GM12878 (cell line): ENCODE measurements at regions not wholly inside any gene's neighbourhood (a gene's known extent, or its start where the extent isn't known, plus 50 kb on each side); places are given as distances from the start of the nearest gene placed in this dataset.

Experiments used
- ATAC-seq: fragments of 200-7000 bp; cut with Tn5 transposase; 3 replicates; pipeline ENCODE4 v1.9.1; 2020; ENCODE audit warnings: mild to moderate bottlenecking, moderate library complexity
- BruUV-seq: library from RNA; stranded (reverse); fragments of 400-500 nt; replicated peaks from 2 replicates; lab custom pipeline; 2021; lab: Mats Ljungman, UMichigan
- CTCF ChIA-PET: fragments of 300-600 bp; sonication (Branson Sonifier 250); formaldehyde crosslinking; extraction: SDS; loops from one replicate; lab custom pipeline; 2021; ENCODE audit warnings: inconsistent platforms; lab: Yijun Ruan, JAX
- POLR2A ChIA-PET: fragments of 350-600 bp; formaldehyde crosslinking; extraction: SDS; loops from one replicate; lab custom pipeline; 2021; ENCODE audit warnings: inconsistent platforms; lab: Charles Lee
- RAD21 ChIA-PET: fragments of 300-600 bp; sonication (Branson Sonifier 250); formaldehyde crosslinking; loops from one replicate; lab custom pipeline; 2023; ENCODE audit warnings: antibody characterized with exemption; ENCODE audit not compliant: unreplicated experiment; lab: Charles Lee
- SMC1A ChIA-PET: fragments of 300-600 bp; sonication (Branson Sonifier 250); formaldehyde crosslinking; loops from one replicate; lab custom pipeline; 2023; ENCODE audit not compliant: unreplicated experiment, uncharacterized antibody; lab: Charles Lee
- DNase-seq: peaks from one replicate; pipeline ENCODE4 v3.0.0-alpha.2; 2011; ENCODE audit warnings: low read depth, low spot score
- FAIRE-seq: peaks from 3 replicates; lab custom pipeline; 2011; peaks lifted over from hg19 to GRCh38; lab: Jason Lieb, UNC
- H2AFZ ChIP-seq: 2 replicates; pipeline ENCODE4 v1.6.0; 2011; ENCODE audit warnings: low read depth, low read length, control low read depth; ENCODE audit not compliant: control insufficient read depth
- H3K27ac ChIP-seq: 2 replicates; pipeline ENCODE4 v1.5.1; 2011; ENCODE audit warnings: control low read depth; ENCODE audit not compliant: control insufficient read depth, insufficient read depth
- H3K27me3 ChIP-seq, 2 experiments: replicated peaks in 1 of 2; 2 replicates each; pipeline versions ENCODE4 v1.6.0 to v1.6.1; 2011; ENCODE audit warnings: low read length in 1 of 2; ENCODE audit not compliant: control insufficient read depth in 2 of 2, insufficient read depth in 2 of 2
- H3K36me3 ChIP-seq, 2 experiments: 2 replicates each; pipeline ENCODE4 v1.5.1; 2011; ENCODE audit warnings: low read length in 1 of 2; ENCODE audit not compliant: control insufficient read depth in 2 of 2, insufficient read depth in 2 of 2
- H3K4me1 ChIP-seq: 2 replicates; pipeline ENCODE4 v1.6.1; 2011; ENCODE audit warnings: mild to moderate bottlenecking, low read length, moderate library complexity, mixed read lengths; ENCODE audit not compliant: control insufficient read depth, insufficient read depth
- H3K4me2 ChIP-seq: 2 replicates; pipeline ENCODE4 v1.6.0; 2011; ENCODE audit warnings: control low read depth; ENCODE audit not compliant: control insufficient read depth, insufficient read depth
- H3K4me3 ChIP-seq: fragments of 200-600 bp; sonication (generic); 2 replicates; pipeline ENCODE4 v1.5.1; 2016
- H3K79me2 ChIP-seq: 2 replicates; pipeline ENCODE4 v1.6.0; 2011; ENCODE audit warnings: low read length; ENCODE audit not compliant: control insufficient read depth, insufficient read depth
- H3K9ac ChIP-seq: 2 replicates; pipeline ENCODE4 v1.8.0; 2011; ENCODE audit warnings: low read length, control low read depth, mixed read lengths; ENCODE audit not compliant: control insufficient read depth, insufficient read depth
- H3K9me3 ChIP-seq: replicated peaks from 3 replicates; pipeline ENCODE4 v1.5.1; 2011; ENCODE audit warnings: mild to moderate bottlenecking, low read length; ENCODE audit not compliant: control insufficient read depth, insufficient read depth
- H4K20me1 ChIP-seq: 2 replicates; pipeline ENCODE4 v1.6.0; 2011; ENCODE audit not compliant: control insufficient read depth, insufficient read depth
- BMI1 ChIP-seq: fragments of 450-650 bp; IDR thresholded peaks from 2 replicates; pipeline ENCODE4 v1.6.1; 2016; ENCODE audit warnings: mild to moderate bottlenecking, moderate library complexity, borderline replicate concordance
- CHD1 ChIP-seq: IDR thresholded peaks from 2 replicates; pipeline ENCODE4 v1.6.1; 2012; ENCODE audit warnings: low read depth, low read length, improper control_type of control experiment
- CTCF ChIP-seq, 3 experiments: IDR thresholded peaks in 2 of 3; conservative IDR thresholded peaks in 1 of 3; 2 replicates each; pipeline ENCODE4 v1.5.1; 2011; ENCODE audit warnings: low read depth in 3 of 3, low read length in 3 of 3, mild to moderate bottlenecking in 3 of 3, control low read depth in 2 of 3, moderate library complexity in 2 of 3, inconsistent platforms in 1 of 3, mixed read lengths in 1 of 3; ENCODE audit not compliant: control insufficient read depth in 2 of 3, insufficient read depth in 1 of 3; ENCODE audit errors: extremely low read depth in 1 of 3
- DPF2 ChIP-seq: fragments of 450-650 bp; IDR thresholded peaks from 2 replicates; pipeline ENCODE4 v1.6.1; 2017; ENCODE audit warnings: mild to moderate bottlenecking
- HDAC6 ChIP-seq: fragments of 200-600 bp; sonication (generic); IDR thresholded peaks from one replicate; pipeline ENCODE4 v1.8.0; 2017; ENCODE audit warnings: antibody characterized with exemption; ENCODE audit not compliant: unreplicated experiment
- IKZF1 ChIP-seq: fragments of 450-650 bp; conservative IDR thresholded peaks from 2 replicates; pipeline ENCODE4 v1.6.1; 2017; ENCODE audit warnings: antibody characterized with exemption, mild to moderate bottlenecking
- MEF2B ChIP-seq: fragments of 450-650 bp; IDR thresholded peaks from 2 replicates; pipeline ENCODE4 v1.6.1; 2018; ENCODE audit warnings: mild to moderate bottlenecking, moderate library complexity; ENCODE audit not compliant: partially characterized antibody, poor library complexity, severe bottlenecking
- NR2C1 ChIP-seq: fragments of 450-650 bp; IDR thresholded peaks from 2 replicates; pipeline ENCODE4 v1.6.1; 2017; ENCODE audit warnings: antibody characterized with exemption, mild to moderate bottlenecking, moderate library complexity
- POLR2AphosphoS5 ChIP-seq: IDR thresholded peaks from 2 replicates; pipeline ENCODE4 v1.6.1; 2011; ENCODE audit warnings: mild to moderate bottlenecking, low read length, inconsistent platforms
- POU2F2 ChIP-seq: IDR thresholded peaks from 3 replicates; pipeline ENCODE4 v1.6.1; 2011; ENCODE audit warnings: low read depth, mild to moderate bottlenecking, low read length, borderline replicate concordance
- RAD21 ChIP-seq: IDR thresholded peaks from 2 replicates; pipeline ENCODE4 v1.6.1; 2011; ENCODE audit warnings: mild to moderate bottlenecking, low read depth, low read length, moderate library complexity; ENCODE audit not compliant: insufficient read depth
- TCF7 ChIP-seq: IDR thresholded peaks from 2 replicates; pipeline ENCODE4 v1.6.1; 2014; ENCODE audit warnings: antibody characterized with exemption, borderline replicate concordance
- ZBTB4 ChIP-seq: fragments of 450-650 bp; formaldehyde crosslinking; IDR thresholded peaks from 2 replicates; pipeline ENCODE4 v1.4.0; 2022; ENCODE audit warnings: mild to moderate bottlenecking, moderate library complexity
- ZNF24 ChIP-seq: fragments of 450-650 bp; IDR thresholded peaks from 2 replicates; pipeline ENCODE4 v1.6.1; 2017; ENCODE audit warnings: antibody characterized with exemption, mild to moderate bottlenecking
- ZNF384 ChIP-seq: IDR thresholded peaks from 2 replicates; pipeline ENCODE4 v1.6.1; 2012; ENCODE audit warnings: low read depth, mild to moderate bottlenecking, low read length, improper control_type of control experiment, borderline replicate concordance
- WGBS: methylation state at CpG from one replicate; pipeline ENCODE4 v1.1.6; 2016; ENCODE audit warnings: low lambda C conversion rate; ENCODE audit not compliant: insufficient replicate concordance, insufficient coverage; ENCODE audit errors: missing lambda C conversion rate; 5-methylcytosine and 5-hydroxymethylcytosine counted together
- in situ Hi-C: fragments of 300-500 bp; cut with MboI; formaldehyde crosslinking; loops from 9 replicates; pipeline ENCODE4 v1.14.3; 2018; ENCODE audit warnings: mixed read lengths
- intact Hi-C: fragments of 100-400 bp; cut with micrococcal nuclease; formaldehyde crosslinking; loops from one replicate; pipeline ENCODE4 v1.14.2; 2022; ENCODE audit not compliant: unreplicated experiment
- TF ChIP-seq, protein P1 (sequence below): IDR thresholded peaks from 2 replicates; pipeline ENCODE4 v1.6.1; 2012; ENCODE audit warnings: low read depth, low read length, improper control_type of control experiment

- no peaks in the 10 kb centered on the region for H3K79me2 ChIP-seq
- no peak overlapping the region for H3K4me3 ChIP-seq
- H2AFZ ChIP-seq, result no peak overlapping the region
- H4K20me1 ChIP-seq, result no peaks in the 10 kb centered on the region
- in situ Hi-C loops, result no loop called here
- no peak overlapping the region for H3K27ac ChIP-seq
- no peak; the same call in 2 of the 3 replicates for ATAC-seq
- intact Hi-C loops, result no loop called here
- BruUV-seq, result no TSS peak
- no peaks in the 10 kb centered on the region; the same call in 2 of the 3 replicates for H3K9me3 ChIP-seq
- no peaks in the 10 kb centered on the region for H3K36me3 ChIP-seq
- POLR2A ChIA-PET, result no interaction called here
- CTCF ChIA-PET, result interaction anchor here (1.2 kb wide), 1 partner anchor 13 kb away, joined by 6 read pairs; no protein-coding TSS in a partner anchor
- SMC1A ChIA-PET, result no interaction called here
- DNase-seq, result no peak
- no peaks in the 10 kb centered on the region; the same call in 1 of the 2 replicates for H3K4me1 ChIP-seq
- no peak overlapping the region for H3K9ac ChIP-seq
- H3K27me3 ChIP-seq, result no peaks in the 10 kb centered on the region
- H3K4me2 ChIP-seq, result no peak overlapping the region
- no peak for FAIRE-seq
- RAD21 ChIA-PET, result no interaction called here
- 49% methylated on average over 16 of the region's 16 CpGs for WGBS
- TF ChIP-seq ZBTB4 (CRISPR knock-in tag) (no peak), HDAC6 (no peak), ZNF24 (no peak), POU2F2 (no peak), DPF2 (no peak), TCF7 (no peak), ZNF384 (no peak), CHD1 (no peak), BMI1 (no peak), CTCF (IDR thresholded peaks at IDR 0.05 in 2 of 3, conservative IDR thresholded peaks at IDR 0.05 in 1 of 3; ENCODE audit: control insufficient read depth in 2 of 3, extremely low read depth in 1 of 3, insufficient read depth in 1 of 3, low read depth in 3 of 3, low read length in 3 of 3) (no peak), IKZF1 (no peak), MEF2B (no peak), RAD21 (no peak), NR2C1 (no peak), POLR2AphosphoS5 (no peak)
- TF ChIP-seq, protein P1, sequence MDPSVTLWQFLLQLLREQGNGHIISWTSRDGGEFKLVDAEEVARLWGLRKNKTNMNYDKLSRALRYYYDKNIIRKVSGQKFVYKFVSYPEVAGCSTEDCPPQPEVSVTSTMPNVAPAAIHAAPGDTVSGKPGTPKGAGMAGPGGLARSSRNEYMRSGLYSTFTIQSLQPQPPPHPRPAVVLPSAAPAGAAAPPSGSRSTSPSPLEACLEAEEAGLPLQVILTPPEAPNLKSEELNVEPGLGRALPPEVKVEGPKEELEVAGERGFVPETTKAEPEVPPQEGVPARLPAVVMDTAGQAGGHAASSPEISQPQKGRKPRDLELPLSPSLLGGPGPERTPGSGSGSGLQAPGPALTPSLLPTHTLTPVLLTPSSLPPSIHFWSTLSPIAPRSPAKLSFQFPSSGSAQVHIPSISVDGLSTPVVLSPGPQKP, result no peak
These were observed 500.1 kb downstream of the CCDC171 start for GRCh38 chr9:16052757-16053530.
